ENCODE measurements at regions not wholly inside any gene's neighbourhood (a gene's known extent, or its start where the extent isn't known, plus 50 kb on each side); places are given as distances from the start of the nearest gene placed in this dataset.

DNA sequence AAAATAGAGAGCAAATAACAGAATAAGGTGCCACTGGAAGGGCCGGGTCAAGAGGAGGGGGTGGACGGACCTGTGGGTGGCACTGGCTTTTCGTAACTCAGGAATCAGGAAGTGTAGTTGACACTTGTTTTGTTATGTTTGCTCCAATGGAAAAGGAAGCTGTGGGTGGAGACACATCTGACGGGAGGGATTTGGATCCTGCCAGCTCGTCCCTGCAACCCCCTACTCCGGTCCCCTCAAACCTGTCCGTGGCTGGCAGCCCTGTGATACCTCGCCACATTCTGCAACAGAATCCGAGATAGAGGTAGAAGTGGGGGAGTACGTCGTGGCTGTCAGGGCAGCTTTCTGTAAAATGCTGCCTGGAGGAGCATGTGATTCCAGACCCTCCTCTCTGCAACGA is 104.2 kb upstream of the IER5L start:
- TF ChIP-seq, protein P1, sequence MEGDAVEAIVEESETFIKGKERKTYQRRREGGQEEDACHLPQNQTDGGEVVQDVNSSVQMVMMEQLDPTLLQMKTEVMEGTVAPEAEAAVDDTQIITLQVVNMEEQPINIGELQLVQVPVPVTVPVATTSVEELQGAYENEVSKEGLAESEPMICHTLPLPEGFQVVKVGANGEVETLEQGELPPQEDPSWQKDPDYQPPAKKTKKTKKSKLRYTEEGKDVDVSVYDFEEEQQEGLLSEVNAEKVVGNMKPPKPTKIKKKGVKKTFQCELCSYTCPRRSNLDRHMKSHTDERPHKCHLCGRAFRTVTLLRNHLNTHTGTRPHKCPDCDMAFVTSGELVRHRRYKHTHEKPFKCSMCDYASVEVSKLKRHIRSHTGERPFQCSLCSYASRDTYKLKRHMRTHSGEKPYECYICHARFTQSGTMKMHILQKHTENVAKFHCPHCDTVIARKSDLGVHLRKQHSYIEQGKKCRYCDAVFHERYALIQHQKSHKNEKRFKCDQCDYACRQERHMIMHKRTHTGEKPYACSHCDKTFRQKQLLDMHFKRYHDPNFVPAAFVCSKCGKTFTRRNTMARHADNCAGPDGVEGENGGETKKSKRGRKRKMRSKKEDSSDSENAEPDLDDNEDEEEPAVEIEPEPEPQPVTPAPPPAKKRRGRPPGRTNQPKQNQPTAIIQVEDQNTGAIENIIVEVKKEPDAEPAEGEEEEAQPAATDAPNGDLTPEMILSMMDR (IDR thresholded peaks at IDR 0.05; ENCODE audit: insufficient read depth, low read length), result no peak
- peak; percentile 78 for TF ChIP-seq SPI1 (IDR thresholded peaks at IDR 0.05; ENCODE audit: borderline replicate concordance, low read depth)
- TF ChIP-seq GABPA (IDR thresholded peaks at IDR 0.05; ENCODE audit: low read depth), result no peak
- TF ChIP-seq POLR2AphosphoS5 (IDR thresholded peaks at IDR 0.05; ENCODE audit: low read depth), result no peak
- H3K27me3 ChIP-seq (ENCODE audit: insufficient read depth, poor library complexity, severe bottlenecking), result no peaks in the 10 kb centered on the region
- peak; percentile 47 to 52 for DNase-seq (ENCODE audit: low read depth in 1 of 2, low spot score in 1 of 2)
- H3K4me3 ChIP-seq (replicated peaks; ENCODE audit: insufficient read depth, low read length), result no peak overlapping the region
- no peak overlapping the region for H3K27ac ChIP-seq (replicated peaks)

- no peaks in the 10 kb centered on the region for H3K27me3 ChIP-seq (ENCODE audit: insufficient read depth, poor library complexity, severe bottlenecking)
- TF ChIP-seq, protein P1 (IDR thresholded peaks at IDR 0.05; ENCODE audit: insufficient read depth, low read length), result no peak
- no peak for TF ChIP-seq POLR2AphosphoS5 (IDR thresholded peaks at IDR 0.05; ENCODE audit: low read depth)
- no peak for TF ChIP-seq GABPA (IDR thresholded peaks at IDR 0.05; ENCODE audit: low read depth)
- TF ChIP-seq REST (IDR thresholded peaks at IDR 0.05; ENCODE audit: insufficient replicate concordance, low read depth), result no peak
- no peak for TF ChIP-seq SPI1 (IDR thresholded peaks at IDR 0.05; ENCODE audit: borderline replicate concordance, low read depth)
- no peak for DNase-seq (ENCODE audit: low read depth in 1 of 2, low spot score in 1 of 2)
- no peak overlapping the region for H3K27ac ChIP-seq (replicated peaks)
- H3K4me3 ChIP-seq (replicated peaks; ENCODE audit: insufficient read depth, low read length), result no peak overlapping the region
These were observed 103.6 kb upstream of the IER5L start for GRCh38 chr9:129281506-129282145.

DNA sequence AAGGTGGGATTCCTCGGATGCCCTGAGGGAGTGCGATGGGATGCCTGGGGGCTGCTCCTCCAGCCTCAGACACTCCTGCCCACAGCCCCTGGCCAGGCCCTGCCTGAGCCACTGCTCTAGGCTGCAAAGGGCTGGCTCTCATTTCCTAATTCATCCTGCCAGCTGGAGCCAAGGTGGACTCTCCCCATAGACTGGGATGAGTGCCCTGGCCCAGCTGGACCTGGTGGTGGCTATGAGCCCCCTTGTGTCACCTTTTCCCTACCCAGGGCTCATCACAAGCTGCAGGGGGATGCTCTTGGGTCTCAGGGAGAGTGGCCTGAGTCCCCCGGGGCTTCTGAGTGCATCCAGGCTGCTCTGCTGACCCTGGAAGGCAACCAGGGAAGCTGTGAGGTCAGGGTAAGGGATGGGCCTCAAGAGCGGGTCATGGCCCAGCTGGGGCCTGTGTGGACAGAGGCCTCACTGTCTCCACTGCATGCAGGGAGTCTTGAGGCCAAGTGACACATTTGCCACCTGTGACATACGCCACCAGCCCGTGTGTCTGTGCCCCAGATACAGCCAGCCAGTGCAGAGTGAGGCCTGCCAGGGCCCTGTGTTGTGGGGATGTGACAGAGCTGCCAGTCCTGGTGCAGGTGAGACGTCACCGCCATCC is 102.7 kb upstream of the IER5L start:
- no peak for DNase-seq (ENCODE audit: low read depth in 1 of 2, low spot score in 1 of 2)
- no peak overlapping the region for H3K27ac ChIP-seq (replicated peaks)
- H3K27me3 ChIP-seq (ENCODE audit: insufficient read depth, poor library complexity, severe bottlenecking), result no peaks in the 10 kb centered on the region
- TF ChIP-seq GABPA (IDR thresholded peaks at IDR 0.05; ENCODE audit: low read depth), result no peak
- TF ChIP-seq, protein P1 (IDR thresholded peaks at IDR 0.05; ENCODE audit: insufficient read depth, low read length), result no peak
- H3K4me3 ChIP-seq (replicated peaks; ENCODE audit: insufficient read depth, low read length), result no peak overlapping the region

DNA sequence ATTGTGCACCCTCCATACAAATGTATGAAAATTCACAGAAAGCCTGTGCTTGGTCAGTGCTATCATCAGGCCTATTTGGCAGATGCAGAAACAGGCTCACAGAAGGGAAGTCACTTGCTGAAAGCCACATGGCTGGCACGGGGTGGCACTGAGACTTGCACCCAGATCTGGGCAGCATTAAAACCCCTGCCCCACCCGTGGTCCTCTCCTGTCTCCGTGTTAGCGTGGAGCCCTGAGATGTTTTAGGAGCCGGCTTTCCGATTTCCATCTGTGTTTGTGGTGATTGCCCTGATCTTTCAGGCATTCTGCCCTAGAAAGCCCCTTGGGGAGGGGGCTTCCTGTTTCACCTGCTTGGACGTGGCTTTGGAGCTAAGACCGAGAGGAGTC is 102.2 kb upstream of the IER5L start:
- Histone ChIP-seq H3K4me3 (replicated peaks; ENCODE audit: insufficient read depth, low read length) (no peak overlapping the region), H3K27me3 (ENCODE audit: insufficient read depth, poor library complexity, severe bottlenecking) (no peaks in the 10 kb centered on the region), H3K27ac (replicated peaks) (no peak overlapping the region)
- DNase-seq (ENCODE audit: low read depth in 1 of 2, low spot score in 1 of 2), result no peak
- TF ChIP-seq, protein P1 (IDR thresholded peaks at IDR 0.05; ENCODE audit: insufficient read depth, low read length), result no peak
- TF ChIP-seq REST (IDR thresholded peaks at IDR 0.05; ENCODE audit: insufficient replicate concordance, low read depth) (no peak), SPI1 (IDR thresholded peaks at IDR 0.05; ENCODE audit: borderline replicate concordance, low read depth) (no peak), GABPA (IDR thresholded peaks at IDR 0.05; ENCODE audit: low read depth) (no peak), POLR2AphosphoS5 (IDR thresholded peaks at IDR 0.05; ENCODE audit: low read depth) (no peak)

Data from HL-60 (cell line).